ENCODE measurements at regions not wholly inside any gene's neighbourhood (a gene's known extent, or its start where the extent isn't known, plus 50 kb on each side); places are given as distances from the start of the nearest gene placed in this dataset.

GRCh38 chr9:84450029-84450428, 109.5 kb upstream of the SLC28A3 start:
- intact Hi-C loops (cut with micrococcal nuclease) = no loop called here

DNA sequence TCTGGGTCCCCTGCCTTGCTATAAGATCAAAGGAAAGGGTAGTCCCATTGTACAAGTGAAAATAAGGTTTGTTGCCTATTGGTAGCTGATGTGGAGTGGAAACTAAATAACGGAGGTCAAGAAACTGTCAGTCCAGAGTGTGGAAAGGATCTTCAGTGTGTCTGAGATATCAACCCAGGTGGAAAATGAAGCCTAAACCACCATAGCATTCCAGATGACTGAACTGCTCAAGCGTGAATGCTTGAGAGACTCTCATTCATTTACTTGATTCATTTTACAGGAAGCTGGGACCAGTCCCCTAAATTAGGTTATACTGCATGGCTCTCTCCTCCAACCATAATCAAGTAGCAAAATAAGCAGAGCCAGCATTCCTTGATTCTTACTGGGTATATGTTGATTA, 116.0 kb upstream of the SLC28A3 start:
- intact Hi-C loops (cut with micrococcal nuclease) = no loop called here

DNA sequence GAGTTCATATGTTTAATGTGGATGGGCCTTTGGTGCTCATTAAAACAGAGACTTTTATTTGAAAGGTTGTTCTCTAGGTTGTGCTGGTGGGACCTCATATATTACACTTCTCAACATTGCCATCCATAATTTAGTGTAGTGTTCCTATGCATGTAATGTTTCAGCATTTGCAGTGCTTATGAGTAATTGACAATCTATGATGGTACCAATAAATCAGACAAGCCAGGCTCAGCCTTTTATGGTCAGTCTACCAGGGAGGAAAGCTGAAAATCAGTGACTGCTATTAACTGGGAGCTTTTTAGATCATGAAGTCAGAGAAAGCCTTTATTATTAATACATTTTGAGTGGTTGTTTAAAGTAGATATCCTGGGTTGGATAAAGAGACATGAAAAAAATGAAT, 120.1 kb upstream of the SLC28A3 start:
- intact Hi-C loops (cut with micrococcal nuclease) = no loop called here

GRCh38 chr9:84463272-84463671, 122.7 kb upstream of the SLC28A3 start:
- intact Hi-C loops (cut with micrococcal nuclease) = no loop called here

DNA sequence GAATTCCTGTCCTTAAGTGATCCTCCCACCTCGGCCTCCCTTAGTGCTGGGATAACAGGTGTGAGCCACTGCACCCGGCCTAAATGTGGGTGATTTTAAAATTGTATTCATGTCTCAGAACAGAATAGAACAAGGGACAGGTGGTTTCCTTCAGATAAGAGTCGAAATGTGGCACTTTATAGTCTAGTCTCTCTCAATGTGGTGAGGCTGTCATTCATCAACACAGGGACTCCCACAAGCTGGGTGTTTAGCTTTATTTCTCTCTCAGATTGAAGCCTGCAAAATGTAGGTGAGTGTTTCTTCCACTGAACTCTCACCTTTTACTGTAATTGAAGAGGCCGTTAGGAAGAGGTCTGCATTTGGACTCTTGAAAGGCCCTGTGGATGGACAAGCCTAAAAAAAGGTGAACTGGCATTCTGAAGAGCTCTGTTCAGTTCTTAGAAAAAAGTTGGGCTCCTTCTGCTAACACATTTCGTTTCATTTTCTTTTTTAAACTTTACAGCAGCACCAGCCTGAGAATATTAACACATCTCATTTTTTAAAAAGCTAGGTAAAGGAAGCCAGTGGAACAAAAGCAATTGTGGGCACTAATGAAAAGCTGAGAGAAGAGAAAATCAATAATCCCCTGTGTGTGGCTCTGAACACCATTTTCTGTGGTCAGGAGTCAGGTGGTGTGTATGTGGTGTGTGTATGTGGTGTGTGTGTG, 126.2 kb upstream of the SLC28A3 start:
- intact Hi-C loops (cut with micrococcal nuclease) = no loop called here

DNA sequence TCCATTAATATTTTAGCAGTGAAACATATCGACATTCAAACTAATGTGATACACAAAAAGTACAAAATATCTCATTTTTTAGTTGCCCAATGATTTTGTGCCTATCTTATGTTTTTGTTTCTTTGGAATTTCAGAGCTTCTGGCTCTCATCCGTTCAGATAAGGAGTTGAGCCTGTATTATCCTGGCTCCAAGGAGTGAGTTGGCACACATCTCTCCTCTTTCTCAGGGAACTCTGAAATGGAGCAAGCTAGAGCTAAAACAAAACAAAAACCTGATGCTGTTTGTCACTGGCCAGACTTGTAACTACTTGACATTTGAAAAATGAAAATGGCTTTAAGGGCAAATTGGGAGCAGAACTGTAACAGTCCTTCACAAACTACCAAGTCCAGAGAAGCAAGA, 131.3 kb upstream of the SLC28A3 start:
- intact Hi-C loops (cut with micrococcal nuclease) = no loop called here

GRCh38 chr9:84478996-84479395, 138.4 kb upstream of the SLC28A3 start:
- intact Hi-C loops (cut with micrococcal nuclease) = no loop called here

GRCh38 chr9:84480071-84480470, 139.5 kb upstream of the SLC28A3 start:
- intact Hi-C loops (cut with micrococcal nuclease) = no loop called here

GRCh38 chr9:84481231-84481630, 140.7 kb upstream of the SLC28A3 start:
- intact Hi-C loops (cut with micrococcal nuclease) = no loop called here

- intact Hi-C loops (cut with micrococcal nuclease) = no loop called here
Observed at GRCh38 chr9:84481636-84482218, 141.2 kb upstream of the SLC28A3 start.

DNA sequence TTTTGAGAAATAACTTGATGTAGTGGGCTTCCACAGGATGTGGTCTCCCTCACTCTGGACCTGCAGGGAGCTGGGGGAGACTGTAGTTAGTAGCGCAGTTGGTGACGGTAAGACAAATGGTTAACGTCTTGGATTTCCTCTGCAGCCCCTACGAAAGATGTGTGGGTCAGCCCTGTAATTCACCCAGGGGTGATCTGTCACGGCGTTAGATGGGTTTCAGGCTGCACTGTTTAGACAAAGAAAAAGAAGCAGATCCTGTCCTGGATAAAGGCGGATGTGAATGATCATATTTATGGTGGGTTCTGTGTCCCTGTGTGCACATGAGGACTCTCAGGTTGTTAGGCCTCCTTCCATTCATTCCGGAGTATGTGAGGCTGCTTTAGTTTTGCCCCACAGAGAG, 142.0 kb upstream of the SLC28A3 start:
- intact Hi-C loops (cut with micrococcal nuclease) = no loop called here

- intact Hi-C loops (cut with micrococcal nuclease) = no loop called here
Observed at GRCh38 chr9:84484172-84484571, 143.6 kb upstream of the SLC28A3 start.

DNA sequence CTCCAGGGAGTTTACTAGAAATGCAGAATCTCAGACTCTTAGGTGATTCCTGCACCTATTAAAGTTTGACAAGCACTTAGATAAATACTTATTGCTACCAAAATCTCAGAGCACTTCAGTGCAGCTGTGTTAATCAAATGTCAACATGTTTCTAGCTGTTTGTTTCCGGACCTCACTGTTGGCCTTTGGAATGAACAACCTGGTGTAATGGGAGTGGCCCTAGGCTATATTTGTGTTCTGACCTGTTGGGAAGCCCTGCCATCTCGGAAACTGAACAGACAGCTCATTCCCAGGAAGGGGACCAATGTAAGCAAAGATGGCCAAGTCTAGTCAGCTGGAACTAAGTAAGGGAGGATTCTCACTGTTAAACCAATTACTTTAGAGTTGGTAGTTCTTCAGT, 145.0 kb upstream of the SLC28A3 start:
- intact Hi-C loops (cut with micrococcal nuclease) = no loop called here

DNA sequence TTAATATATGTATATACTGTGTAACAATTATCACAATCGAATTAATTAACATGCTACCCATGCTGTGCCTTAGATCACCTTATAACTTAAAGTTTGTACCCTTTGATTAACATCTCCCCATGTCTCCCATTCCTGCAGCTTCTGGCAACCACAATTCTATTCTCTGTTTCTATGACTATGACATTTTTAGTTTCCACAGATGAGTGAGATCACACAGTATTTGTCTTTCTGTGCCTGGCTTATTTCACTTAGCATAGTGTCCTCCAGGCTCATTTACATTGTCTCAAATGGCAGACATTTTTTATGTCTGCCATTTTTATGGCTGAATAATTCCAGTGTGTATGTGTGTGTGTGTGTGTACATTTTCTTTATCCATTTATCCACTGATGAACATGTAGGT, 146.1 kb upstream of the SLC28A3 start:
- intact Hi-C loops (cut with micrococcal nuclease) = no loop called here

DNA sequence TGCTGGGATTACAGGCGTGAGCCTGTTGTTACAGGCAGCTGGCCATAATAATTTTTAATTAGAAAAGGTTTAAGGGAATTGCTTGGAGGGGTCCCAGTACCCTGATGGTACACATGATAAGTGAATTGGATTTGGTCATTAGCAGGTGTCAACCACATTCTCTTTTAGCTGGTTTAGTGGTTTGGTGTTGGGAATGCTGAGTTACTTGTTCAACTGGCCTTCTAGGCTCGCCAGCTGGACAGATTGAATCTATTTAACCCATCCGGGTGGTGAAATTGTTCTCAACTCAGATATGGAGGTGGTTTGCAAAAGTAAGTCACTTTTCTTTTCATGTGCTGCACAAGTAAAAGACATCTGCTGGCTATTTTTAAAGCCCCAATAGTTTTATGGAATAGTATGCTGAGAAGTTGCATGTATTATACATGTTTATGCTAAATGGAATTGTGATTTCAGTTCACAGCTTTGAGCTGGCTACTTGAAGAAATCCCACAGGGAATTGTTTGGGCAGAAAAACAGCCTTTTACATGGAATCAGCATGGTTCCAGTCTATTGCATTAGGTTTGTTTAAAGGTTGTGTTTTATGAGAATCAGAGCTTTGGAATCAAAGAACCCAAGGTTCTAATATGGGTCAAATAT, 149.8 kb upstream of the SLC28A3 start:
- intact Hi-C loops (cut with micrococcal nuclease) = no loop called here

GRCh38 chr9:84490842-84491325, 150.3 kb upstream of the SLC28A3 start:
- intact Hi-C loops (cut with micrococcal nuclease) = no loop called here

GRCh38 chr9:84492366-84493159, 152.0 kb upstream of the SLC28A3 start:
- intact Hi-C loops (cut with micrococcal nuclease) = no loop called here

GRCh38 chr9:84493284-84493947, 152.9 kb upstream of the SLC28A3 start:
- intact Hi-C loops (cut with micrococcal nuclease) = no loop called here

DNA sequence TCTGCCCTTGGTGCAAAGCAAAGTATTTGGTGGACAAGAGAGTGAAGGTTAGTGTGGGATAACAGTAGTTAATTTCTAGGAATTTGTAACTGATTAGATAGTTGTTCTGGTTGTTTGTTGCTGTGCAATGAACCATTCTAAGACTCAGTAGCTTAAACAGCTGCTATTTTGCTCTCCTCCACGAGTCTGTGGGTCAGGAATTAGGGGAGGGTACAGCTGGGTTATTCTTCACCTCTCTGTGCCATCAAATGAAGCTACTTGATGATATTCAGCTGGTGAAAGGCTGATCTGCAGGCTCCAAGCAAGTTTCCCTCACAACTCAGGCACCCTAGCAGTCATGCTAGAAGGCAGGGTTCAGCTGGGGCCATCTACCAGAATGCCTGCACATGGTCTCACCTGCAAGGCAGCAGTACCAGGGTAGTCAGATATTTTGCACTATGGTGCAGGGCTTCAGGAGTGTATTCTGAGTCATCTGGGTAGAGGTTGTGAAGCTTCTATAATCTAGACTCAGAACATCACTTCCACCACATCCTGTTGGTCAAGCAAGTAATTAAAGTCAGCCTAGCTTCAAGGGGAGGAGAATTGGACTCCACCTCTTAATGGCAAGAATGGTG, 159.5 kb upstream of the SLC28A3 start:
- intact Hi-C loops (cut with micrococcal nuclease) = no loop called here

DNA sequence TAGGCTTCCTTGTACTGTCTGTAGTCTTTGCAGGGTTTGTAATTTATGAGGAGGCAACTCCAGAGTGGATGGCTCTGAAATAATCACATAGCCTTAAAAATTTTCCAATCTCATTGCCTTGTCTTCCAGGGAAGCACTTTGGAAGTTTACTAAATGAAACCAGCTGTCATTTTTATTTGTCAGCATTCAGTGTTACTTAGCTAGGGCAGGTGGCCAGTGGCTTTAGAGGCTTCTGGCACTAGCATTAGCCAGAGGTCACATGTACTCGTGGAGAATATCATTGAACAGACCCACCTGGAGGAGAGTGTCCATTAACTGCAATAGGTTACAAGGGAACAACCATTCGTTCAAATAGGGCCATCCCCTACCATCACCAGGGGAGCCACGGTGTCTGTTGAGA, 160.3 kb upstream of the SLC28A3 start:
- intact Hi-C loops (cut with micrococcal nuclease) = no loop called here

GRCh38 chr9:84501587-84501986, 161.0 kb upstream of the SLC28A3 start:
- intact Hi-C loops (cut with micrococcal nuclease) = no loop called here

All from T-helper 2 cell treated with Interferon-gamma antibody and Interleukin-4, amounts not matched to agents 100 ng/mL and 5 ng/mL, for 36 hours (primary cell).